ENCODE measurements at regions not wholly inside any gene's neighbourhood (a gene's known extent, or its start where the extent isn't known, plus 50 kb on each side); places are given as distances from the start of the nearest gene placed in this dataset.

- TF ChIP-seq EZH2 (optimal IDR thresholded peaks at IDR 0.05; ENCODE audit: low read depth, low read length), result no peak
- TF ChIP-seq CTCF (IDR thresholded peaks at IDR 0.05; ENCODE audit: low read length), result no peak
Observed at GRCh38 chr7:115135769-115136410, 214.0 kb downstream of the MDFIC start.
